ENCODE measurements at regions not wholly inside any gene's neighbourhood (a gene's known extent, or its start where the extent isn't known, plus 50 kb on each side); places are given as distances from the start of the nearest gene placed in this dataset.
"Not testable (repeated sequence)": the region's sequence is repeated elsewhere in the genome, so short reads cannot be mapped to it uniquely, and the experiment has no call there.

DNA sequence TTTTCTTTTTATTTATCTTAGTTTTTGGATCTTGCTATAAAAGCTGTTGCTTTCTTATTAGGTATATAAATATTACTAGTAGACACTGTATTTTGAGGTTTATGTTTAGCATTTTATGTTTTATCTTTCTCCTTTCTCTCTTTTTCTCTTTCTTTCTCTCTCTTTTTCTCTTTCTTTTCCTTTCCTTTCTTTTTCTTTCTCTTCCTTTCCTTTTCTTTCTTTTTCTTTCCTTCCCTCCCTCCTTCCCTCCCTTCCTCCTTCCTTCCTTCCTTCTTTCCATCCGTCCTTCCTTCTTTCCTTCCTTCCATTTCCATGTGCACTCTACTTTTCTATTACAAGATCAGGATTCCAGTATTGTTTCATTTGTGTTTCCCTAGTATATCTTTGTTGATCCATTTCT, 814.8 kb downstream of the KCNJ3 start:
- no peak for DNase-seq

DNA sequence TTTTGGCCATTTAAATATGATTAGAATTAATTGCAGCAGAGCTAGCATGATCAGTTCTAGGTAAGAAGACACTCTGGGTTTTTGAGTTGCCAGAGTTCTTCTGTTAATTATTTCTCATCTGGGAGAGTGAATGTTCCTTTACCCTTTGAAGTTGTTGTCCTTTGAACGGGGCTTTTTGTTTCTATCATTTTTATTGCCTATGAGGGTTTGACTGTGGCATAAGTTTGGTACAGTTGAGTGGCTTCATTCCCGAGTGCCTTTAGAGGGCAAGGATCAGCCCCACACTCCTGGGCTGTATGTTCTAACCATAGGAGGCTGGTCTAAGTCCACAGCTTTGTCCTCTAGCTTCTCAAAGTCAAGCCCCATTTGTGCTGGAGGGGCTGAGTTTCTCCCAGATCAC, 804.3 kb downstream of the KCNJ3 start:
- DNase-seq, result no peak

DNA sequence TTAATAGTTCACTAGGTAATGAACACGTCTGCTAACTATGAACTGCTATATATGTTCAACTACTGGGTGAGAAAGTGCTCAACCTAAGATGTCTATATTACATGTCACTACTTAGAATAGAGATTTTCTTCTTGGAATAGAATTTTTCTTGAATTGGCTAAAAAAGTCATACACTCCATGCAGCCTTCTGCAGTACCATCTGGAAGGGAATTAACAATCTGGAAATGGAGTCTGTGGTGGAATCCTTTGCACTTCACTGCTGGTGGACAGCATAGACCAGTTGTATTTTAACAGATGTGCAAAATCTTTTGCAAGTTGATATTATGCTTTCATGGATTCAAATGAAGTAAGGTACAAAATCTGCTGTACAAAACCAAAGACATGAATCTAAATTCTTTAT, 799.6 kb downstream of the KCNJ3 start:
- no peak for DNase-seq

DNA sequence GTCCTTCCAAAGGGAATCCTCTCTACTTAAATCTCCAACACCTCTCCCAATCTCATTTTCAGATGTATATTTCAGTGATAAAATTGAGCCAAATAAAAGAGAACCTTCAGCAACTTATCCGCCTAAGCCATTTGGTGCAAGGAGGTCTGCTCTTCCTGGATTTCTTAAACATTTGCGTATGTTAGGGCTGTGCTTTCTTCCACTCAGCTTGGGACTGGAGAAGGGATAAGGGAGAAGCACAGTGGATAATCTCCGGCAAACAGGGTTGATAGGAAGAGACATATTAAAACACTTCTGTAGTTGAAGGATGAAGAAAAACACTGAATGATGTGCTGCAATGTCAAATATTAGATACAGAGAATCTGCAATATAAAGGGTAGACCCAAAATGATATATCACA, 796.2 kb downstream of the KCNJ3 start:
- no peak for DNase-seq

DNA sequence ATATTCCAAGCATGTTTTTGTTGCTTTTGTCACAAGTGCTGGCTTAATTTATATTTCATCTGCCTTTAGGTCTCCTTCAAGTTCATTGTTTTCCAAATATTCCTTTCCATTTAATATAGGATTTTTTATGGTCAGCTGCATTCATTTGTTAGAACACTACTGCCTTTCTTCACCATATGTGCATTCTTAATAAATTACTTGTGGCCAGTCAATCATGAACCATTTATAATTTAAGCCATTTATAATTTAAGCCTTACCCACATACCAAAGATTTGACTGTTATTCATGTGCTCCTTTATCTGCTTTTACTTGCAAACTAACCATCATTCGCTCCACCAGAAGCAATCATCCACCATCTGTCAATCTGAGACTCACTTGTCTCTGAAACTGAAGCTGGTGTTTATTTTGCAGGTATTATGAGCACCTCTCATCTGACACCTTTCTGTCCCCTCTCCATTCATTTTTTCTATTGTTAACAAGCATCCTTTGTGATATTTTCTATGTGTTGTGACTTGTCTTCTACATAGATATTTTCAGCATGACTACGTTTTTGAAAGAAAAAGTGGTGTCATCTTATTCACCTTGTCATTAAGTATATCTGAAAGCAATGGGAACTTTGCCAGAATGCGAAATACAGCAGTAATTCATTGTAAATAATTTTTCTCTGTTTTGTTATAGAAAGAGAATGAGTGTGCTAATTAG, 786.8 kb downstream of the KCNJ3 start:
- no peak for DNase-seq

DNA sequence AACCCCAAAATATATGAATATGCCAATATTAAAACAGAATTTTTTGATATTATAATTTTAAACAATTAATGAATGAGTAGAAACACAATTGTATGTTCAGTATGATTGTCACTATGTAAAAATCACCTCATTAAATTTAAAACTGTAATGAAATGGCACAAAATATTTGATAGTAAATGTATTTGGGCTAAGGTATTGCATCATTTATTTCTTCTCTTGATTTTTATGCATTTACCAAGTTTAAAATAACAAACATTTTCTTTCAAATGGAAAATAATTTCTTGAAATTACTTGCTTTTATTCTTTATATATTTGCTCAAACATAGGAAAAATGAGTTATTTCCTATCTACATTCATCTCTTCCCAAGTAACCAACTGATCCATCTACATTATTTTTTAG, 782.6 kb downstream of the KCNJ3 start:
- no peak for DNase-seq

DNA sequence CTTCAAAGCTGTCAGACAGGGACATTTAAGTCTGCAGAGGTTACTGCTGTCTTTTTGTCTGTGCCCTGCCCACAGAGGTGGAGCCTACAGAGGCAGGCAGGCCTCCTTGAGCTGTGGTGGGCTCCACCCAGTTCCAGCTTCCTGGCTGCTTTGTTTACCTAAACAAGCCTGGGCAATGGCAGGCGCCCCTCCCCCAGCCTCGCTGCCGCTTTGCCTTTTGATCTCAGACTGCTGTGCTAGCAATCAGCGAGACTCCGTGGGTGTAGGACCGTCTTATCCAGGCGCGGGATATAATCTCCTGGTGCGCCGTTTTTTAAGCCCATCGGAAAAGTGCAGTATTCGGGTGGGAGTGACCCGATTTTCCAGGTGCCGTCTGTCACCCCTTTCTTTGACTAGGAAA, 773.5 kb downstream of the KCNJ3 start:
- not testable (repeated sequence) for DNase-seq

DNA sequence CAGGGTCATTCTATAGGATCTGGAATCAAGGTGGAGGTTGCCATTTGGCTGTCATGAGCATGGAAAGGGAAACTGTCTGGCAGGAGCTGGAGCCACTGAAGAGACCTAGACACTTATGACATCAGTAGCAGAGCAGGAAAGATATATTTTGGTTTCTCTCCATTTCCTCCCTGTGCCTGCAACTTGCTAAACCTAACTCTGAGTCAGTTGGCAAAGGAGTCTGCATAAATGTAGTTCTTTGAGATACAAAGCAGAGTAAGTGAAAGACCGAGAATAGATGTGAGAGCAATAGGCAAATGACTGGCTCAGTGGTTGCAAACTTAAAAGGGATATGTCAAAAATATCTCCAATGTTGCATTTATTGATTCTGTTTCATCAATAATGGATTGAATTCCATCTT, 757.7 kb downstream of the KCNJ3 start:
- DNase-seq, result no peak

DNA sequence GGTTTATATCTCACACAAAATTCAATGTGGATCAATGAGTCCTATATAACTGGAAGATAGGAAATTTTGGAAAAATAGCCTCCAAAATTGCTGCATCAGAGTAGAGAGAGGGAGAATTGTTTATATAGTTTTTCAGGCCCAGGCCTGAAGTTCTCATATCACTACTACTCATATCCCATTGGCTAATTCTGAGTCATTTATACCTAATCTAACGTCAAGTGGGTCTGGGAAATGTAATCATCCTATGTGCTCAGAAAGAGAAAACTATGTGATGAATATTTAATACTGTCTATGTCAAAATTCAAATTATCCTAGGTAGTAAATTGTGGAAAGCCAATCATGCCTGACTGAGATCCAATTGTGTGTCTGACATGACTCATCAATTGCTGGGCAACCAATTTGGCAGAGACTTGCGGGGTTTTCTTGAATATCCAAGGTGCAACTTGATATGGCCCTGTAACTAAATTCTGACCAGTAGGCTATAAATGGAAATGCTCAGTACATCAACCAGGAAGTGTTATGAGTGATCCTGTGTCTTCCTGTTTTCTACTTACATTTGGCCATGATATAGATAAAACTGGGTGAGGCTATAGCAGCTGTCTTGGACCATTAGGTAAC, 744.4 kb downstream of the KCNJ3 start:
- DNase-seq, result no peak

DNA sequence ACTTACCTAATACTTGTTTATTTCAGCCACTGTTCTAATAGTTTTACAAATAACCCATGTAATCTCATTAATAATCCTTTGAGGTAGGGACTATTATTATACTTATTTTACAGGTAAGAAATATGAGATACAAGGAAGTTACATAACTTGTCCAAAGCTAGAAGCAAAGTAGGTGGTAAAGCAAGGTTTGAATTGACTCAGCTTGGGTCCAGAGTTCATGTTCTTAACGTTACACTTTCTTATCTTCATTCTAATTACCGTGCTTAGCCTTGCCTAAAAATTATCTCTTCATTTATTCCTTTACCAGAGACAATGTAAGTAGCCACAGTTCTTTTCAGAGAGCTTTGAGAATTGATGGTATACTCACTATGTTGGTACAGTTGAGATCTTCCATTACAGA, 743.6 kb downstream of the KCNJ3 start:
- DNase-seq, result no peak

DNA sequence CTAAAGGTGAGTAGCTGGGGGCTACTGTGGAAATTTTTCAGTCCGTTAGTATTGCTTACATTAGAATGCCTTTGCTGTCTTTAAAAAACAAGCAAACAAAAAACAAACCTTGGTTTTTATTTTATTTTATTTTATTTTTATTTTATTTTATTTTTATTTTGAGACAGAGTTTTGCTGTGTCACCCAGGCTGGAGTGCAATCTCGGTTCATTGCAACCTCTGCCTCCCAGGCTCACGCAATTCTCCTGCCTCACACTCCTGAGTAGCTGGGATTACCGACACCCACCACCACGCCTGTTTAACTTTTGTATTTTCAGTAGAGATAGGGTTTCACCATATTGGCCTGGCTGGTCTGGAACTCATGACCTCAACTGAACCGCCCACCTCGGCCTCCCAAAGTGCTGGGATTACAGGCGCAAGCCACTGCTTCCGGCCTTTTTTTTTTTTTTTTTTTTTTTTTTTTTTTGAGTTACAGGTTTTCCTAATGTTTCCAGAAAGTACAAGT, 732.6 kb downstream of the KCNJ3 start:
- no peak for DNase-seq

DNA sequence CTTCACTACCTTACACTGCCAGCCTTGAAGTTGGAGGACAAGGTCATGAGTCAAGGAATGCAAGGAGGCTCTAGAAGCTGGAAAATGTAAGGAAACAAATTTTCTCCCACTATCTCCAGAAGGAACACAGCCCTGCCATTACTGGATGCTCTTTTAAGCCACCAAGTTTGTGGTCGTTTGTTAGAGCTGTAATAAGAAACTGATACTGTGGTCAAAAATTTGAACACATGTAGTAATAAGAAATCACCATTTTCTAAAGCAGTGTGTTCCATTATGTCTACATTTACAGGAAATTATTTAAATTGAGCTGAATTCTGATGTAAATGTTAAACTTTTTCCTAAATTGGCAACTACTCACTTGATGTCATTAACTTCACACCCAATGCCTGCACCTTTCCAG, 729.0 kb downstream of the KCNJ3 start:
- DNase-seq, result no peak

DNA sequence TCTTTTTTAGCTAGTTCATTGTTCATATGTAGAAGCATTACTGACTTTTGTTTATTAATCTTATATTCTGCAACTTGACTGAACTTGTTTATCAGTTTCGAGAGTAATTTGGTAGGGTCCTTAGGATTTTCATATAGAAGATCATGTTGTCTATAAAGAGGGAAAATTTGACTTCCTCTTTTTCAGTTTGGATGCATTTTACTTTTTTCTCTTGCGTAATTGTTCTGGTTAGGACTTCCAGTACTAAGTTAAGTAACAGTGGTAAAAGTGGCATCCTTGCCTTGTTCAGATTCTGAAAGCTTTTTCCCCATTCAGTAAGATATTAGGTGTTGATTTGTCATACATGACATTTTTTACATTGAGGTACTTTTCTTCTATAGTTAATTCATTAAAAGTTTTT, 726.0 kb downstream of the KCNJ3 start:
- no peak for DNase-seq

DNA sequence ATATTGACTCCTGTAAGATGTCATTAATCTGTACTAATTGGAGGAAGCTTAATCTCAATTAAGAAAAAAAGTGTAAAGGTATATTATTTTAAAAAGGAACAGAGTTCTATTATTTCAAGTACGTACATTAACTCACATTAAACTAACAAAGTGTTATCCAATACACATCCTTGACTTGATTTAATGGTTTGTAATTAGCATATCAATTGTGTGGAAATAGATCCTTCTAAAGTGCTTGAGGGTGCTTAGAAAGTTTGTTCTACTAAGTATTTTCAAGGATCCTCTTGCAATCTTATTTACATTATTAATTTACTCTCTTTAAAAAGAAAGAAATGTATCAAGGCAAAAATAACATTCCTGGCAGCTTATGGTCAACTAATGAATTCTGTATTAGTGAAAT, 720.3 kb downstream of the KCNJ3 start:
- no peak for DNase-seq

DNA sequence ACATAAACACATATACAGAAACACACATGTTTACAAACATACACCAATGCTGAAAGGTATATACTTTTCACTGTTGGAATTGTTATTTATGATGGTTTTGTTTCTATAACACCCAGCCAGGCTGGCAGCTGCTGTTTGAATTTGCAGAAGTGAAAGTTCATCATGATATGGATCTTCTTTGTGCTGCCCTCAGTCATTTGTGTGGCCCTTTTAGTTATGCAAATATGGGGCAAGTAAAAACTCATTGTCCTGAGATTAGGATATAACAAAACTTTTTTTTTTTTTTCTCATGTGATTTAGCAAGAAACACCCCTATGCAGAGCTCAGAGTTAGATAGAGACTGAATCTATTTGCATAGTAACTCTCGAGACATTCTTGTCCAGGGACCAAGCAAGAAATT, 714.1 kb downstream of the KCNJ3 start:
- DNase-seq, result no peak

DNA sequence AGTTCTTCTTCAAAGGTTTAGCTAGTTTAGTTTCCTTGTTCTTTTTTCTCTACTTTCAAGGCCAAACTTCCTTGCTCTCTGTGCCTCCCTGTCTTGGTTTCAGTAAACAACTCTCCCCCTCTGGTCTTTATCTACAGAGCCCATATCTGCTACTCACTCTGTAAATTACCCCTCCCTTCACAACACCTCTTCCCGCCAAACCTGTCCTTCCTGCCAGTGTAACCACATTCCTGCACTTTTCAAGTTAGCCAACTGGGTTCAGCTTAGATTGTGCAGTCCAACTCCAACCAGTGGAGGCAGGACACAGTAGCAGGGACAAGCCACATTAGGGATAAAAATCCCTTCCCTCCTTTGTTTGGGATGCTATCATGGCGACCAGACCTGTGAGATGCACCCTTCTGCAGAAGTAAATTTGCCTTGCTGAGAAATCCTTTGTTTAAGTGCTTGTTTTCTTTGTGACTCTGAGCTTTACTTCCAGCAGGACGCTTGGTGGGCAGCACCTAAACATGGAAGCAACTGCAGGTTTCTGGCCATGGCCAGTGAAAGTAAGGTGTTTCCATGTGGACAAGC, 706.0 kb downstream of the KCNJ3 start:
- no peak for DNase-seq

DNA sequence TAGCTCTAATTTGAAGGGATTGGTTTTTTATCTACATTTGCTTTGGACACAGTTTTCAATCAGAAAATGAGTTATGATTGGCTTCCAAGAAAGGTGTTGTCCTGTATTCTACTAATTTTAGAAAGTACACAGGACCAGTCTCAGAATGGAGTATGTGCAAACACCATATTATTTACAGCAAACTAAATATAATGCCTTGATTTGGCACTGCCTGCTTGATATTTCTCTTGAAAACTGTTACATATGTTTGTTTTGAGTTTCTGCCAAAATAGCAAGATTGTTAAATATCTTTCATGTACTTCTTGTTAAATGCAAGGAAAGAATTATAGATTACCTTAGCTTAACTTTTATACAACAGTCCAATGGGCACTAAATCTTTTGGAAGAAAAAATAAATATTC, 694.9 kb downstream of the KCNJ3 start:
- peak; percentile 11 for DNase-seq

DNA sequence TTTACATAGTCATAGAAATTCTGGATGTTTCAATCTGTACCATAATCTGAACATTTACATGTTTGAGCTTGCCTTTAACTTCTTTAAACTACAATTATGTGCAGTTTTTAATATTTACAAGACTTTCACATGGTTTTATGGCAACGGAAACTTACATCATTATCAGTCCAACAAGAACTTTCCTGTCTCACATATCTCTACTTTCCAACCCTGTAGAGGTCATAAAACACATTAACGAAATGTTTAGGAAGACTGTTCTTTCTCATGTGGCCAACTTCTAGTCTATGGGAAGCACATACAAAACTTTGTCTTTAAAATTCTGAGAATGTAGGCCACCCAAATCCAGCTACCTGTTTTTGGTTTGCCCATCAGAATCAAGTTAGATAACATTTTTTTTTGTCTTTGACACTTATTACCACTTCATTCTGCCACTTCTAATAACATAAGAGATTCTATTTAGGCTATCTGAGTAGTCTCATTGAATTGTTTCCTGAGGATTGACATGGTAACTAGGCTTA, 693.2 kb downstream of the KCNJ3 start:
- DNase-seq, result no peak

DNA sequence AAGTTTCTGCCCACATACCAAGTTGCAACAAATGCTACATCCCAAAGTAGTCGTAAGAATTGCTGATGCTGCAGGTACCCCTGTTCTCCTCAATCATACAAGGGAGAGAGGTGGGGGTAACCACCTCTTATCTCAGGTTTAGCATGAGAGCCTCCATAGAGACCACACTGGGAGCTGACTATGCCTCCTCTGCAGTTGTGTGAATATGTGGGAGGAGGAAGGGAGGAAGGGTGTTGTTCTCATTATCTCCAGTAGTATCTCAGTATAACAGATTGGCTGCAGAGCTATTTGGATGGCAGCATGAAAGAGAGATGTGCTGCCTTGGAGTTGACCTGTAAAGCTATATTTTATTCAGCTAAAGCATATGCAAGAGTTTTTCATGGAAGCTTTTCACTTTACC, 690.7 kb downstream of the KCNJ3 start:
- no peak for DNase-seq

DNA sequence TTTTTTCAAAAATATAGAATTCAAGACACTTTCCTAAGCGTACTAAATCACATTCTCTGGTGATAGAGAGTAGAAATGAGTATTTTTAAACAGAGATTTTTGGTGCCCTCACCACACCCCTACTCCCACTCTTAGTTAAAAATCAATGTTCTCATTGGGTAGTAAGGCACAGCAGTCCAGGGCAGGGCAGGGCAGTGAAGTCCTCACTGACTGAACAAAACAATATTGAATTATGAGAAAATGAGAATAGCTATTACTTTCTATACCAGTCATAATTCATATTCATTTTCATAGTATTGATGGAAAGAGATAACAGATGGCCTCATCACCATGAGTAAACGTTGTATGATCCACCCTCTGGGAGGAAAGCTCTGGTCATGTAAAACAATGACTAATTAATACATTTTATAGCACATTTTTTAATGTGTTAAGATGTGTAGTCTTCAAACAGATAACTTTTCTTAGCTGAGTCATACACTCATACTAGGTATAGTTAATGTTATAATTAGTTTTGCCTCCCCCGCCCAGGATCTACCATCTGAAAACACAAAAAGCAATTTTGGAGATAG, 686.1 kb downstream of the KCNJ3 start:
- no peak for DNase-seq

DNA sequence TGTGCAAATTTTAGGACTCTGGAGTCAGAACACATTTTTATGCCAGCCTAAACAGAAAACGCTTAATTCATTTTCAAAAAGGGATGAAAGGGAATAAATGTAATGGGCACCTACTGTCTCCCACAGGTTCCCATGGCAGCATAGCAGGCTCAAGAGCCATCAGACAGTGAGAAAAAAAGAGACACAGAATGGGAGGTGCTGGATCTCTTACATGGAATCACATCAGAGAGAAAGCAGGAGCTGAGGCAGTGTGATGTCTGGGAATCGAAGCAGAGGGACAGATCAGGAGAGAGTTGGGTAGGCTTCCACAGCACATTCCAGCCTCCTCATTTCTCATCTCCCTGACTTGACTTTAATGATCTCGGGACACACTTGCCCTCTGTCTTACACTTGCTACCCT, 684.3 kb downstream of the KCNJ3 start:
- DNase-seq, result peak; percentile 26

DNA sequence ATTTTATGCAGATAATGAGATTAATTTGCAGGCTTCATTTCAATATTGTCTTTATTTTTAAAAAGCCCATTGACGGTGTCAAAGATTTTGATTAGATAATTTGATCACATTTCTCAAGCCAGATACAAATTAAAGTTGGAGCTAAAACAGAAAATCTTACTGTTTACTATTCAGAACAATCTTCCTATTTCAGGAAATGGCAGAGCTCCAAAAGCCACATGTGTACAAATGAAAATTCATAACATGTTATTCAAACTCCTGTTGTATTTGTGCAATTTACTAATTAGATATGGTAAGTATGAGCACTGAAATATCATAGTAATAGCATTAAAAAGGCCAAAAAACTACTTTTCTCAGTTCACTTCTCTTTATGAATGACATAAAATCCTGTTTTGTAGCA, 682.9 kb downstream of the KCNJ3 start:
- no peak for DNase-seq

DNA sequence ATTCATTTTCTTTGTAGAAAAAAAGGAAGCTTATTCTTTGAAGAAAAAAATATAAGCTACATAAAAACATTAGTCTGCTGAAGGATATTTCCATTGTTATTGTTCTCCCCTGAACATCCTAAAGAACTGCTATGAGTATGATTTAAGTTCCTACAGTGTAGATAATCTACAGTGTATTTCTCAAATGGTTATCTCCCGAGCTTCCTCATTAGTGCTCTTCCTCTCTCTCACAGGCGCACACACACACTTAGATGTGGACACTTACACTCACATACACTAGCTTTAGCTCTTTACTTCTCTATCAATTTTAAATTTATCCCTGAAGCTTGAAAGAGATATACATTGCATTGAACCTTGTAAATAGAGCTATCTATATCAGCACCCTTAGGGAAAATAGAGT, 681.0 kb downstream of the KCNJ3 start:
- no peak for DNase-seq

DNA sequence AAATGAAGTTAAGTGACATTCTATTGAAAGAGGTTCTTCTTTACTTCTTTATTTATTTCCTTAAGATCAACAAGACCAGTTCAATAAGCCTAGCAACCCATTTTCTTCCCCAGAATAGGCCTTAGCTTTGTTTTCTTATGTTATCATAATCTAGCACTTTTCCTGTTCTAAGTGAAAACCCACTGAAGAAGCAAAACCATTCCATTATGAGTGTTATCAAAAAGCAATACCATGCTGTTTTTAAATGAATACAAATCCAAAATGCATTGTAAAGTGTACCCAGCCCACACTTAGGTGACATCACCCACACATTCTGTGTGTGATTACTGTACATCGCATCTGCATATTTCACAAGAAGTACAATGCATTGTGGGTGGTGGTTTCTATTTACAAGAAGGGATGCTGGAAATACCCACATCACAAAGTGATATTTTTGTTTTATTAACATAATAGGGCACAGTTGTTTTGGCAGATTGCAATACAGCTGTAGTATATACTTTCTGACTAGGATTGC, 679.5 kb downstream of the KCNJ3 start:
- no peak for DNase-seq
